SK-N-SH treated with all-trans-retinoic acid at 6 μM for 48 hours (cell line): ENCODE measurements at regions not wholly inside any gene's neighbourhood (a gene's known extent, or its start where the extent isn't known, plus 50 kb on each side); places are given as distances from the start of the nearest gene placed in this dataset.

Experiments
- CSDC2 ChIP-seq: fragments of 250-450 bp; sonication (Bioruptor Pico); IDR thresholded peaks from 2 replicates; pipeline ENCODE4 v1.5.0; 2020; ENCODE audit warnings: mild to moderate bottlenecking, moderate library complexity
- CSRNP3 ChIP-seq: fragments of 250-450 bp; sonication (Bioruptor Pico); IDR thresholded peaks from 2 replicates; pipeline ENCODE4 v1.5.1; 2021; ENCODE audit warnings: mild to moderate bottlenecking, moderate library complexity
- ISL1 ChIP-seq: fragments of 250-450 bp; sonication (Bioruptor Pico); IDR thresholded peaks from 2 replicates; pipeline ENCODE4 v2.1.2; 2022; ENCODE audit warnings: mild to moderate bottlenecking, moderate library complexity
- POU6F1 ChIP-seq: fragments of 250-450 bp; sonication (Bioruptor Pico); IDR thresholded peaks from 2 replicates; pipeline ENCODE4 v1.8.0; 2021; ENCODE audit warnings: low read depth, mild to moderate bottlenecking, moderate library complexity, borderline replicate concordance
- RARB ChIP-seq: fragments of 250-450 bp; sonication (Bioruptor Pico); IDR thresholded peaks from 2 replicates; pipeline ENCODE4 v1.8.0; 2021; ENCODE audit warnings: mild to moderate bottlenecking, moderate library complexity
- SNAI2 ChIP-seq: fragments of 250-450 bp; sonication (Bioruptor Pico); IDR thresholded peaks from 2 replicates; pipeline ENCODE4 v1.5.0; 2020; ENCODE audit warnings: mild to moderate bottlenecking, moderate library complexity
- ZFP30 ChIP-seq: fragments of 450-650 bp; formaldehyde crosslinking; IDR thresholded peaks from 2 replicates; pipeline ENCODE4 v1.5.0; 2022; ENCODE audit warnings: mild to moderate bottlenecking, moderate library complexity
- ZNF70 ChIP-seq: fragments of 450-650 bp; formaldehyde crosslinking; IDR thresholded peaks from 2 replicates; pipeline ENCODE4 v1.5.0; 2020; ENCODE audit warnings: mild to moderate bottlenecking, moderate library complexity
- ZNF8 ChIP-seq: fragments of 450-650 bp; formaldehyde crosslinking; IDR thresholded peaks from 2 replicates; pipeline ENCODE4 v1.5.0; 2020; ENCODE audit warnings: mild to moderate bottlenecking, moderate library complexity
- TF ChIP-seq, protein P1 (sequence below): fragments of 250-450 bp; sonication (Bioruptor Pico); IDR thresholded peaks from 2 replicates; pipeline ENCODE4 v1.8.0; 2020; ENCODE audit warnings: mild to moderate bottlenecking, moderate library complexity, borderline replicate concordance
- TF ChIP-seq, protein P2 (sequence below): fragments of 250-450 bp; sonication (Bioruptor Pico); IDR thresholded peaks from 2 replicates; pipeline ENCODE4 v1.5.1; 2020; ENCODE audit warnings: low read depth, mild to moderate bottlenecking, moderate library complexity

GRCh38 chr6:8904754-8905153 lies 469.4 kb upstream of the SLC35B3 start:
- TF ChIP-seq, protein P1, sequence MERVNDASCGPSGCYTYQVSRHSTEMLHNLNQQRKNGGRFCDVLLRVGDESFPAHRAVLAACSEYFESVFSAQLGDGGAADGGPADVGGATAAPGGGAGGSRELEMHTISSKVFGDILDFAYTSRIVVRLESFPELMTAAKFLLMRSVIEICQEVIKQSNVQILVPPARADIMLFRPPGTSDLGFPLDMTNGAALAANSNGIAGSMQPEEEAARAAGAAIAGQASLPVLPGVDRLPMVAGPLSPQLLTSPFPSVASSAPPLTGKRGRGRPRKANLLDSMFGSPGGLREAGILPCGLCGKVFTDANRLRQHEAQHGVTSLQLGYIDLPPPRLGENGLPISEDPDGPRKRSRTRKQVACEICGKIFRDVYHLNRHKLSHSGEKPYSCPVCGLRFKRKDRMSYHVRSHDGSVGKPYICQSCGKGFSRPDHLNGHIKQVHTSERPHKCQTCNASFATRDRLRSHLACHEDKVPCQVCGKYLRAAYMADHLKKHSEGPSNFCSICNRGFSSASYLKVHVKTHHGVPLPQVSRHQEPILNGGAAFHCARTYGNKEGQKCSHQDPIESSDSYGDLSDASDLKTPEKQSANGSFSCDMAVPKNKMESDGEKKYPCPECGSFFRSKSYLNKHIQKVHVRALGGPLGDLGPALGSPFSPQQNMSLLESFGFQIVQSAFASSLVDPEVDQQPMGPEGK (CRISPR knock-in tag), result no peak
- TF ChIP-seq CSDC2 (CRISPR knock-in tag), result no peak
- no peak for TF ChIP-seq ISL1
- TF ChIP-seq ZFP30, result no peak
- no peak for TF ChIP-seq POU6F1 (CRISPR knock-in tag)
- TF ChIP-seq ZNF8 (CRISPR knock-in tag), result no peak
- TF ChIP-seq SNAI2 (CRISPR knock-in tag), result no peak
- TF ChIP-seq CSRNP3 (CRISPR knock-in tag), result no peak
- TF ChIP-seq, protein P2, sequence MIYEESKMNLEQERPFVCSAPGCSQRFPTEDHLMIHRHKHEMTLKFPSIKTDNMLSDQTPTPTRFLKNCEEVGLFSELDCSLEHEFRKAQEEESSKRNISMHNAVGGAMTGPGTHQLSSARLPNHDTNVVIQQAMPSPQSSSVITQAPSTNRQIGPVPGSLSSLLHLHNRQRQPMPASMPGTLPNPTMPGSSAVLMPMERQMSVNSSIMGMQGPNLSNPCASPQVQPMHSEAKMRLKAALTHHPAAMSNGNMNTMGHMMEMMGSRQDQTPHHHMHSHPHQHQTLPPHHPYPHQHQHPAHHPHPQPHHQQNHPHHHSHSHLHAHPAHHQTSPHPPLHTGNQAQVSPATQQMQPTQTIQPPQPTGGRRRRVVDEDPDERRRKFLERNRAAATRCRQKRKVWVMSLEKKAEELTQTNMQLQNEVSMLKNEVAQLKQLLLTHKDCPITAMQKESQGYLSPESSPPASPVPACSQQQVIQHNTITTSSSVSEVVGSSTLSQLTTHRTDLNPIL (CRISPR knock-in tag), result no peak
- no peak for TF ChIP-seq RARB (CRISPR knock-in tag)
- TF ChIP-seq ZNF70 (CRISPR knock-in tag), result no peak
